Ovary (tissue), 7 donors: ENCODE measurements at regions not wholly inside any gene's neighbourhood (a gene's known extent, or its start where the extent isn't known, plus 50 kb on each side); places are given as distances from the start of the nearest gene placed in this dataset.

Experiments used
- DNase-seq, 5 donors: peaks; one replicate each; pipeline ENCODE4 v3.0.0-alpha.2; 2019 to 2020
- H3K27ac ChIP-seq, 2 donors: fragments of 200-600 bp; one replicate each; pipeline versions ENCODE4 v1.5.1 to v1.8.0; 2019 to 2022
- H3K27me3 ChIP-seq: fragments of 200-600 bp; one replicate; pipeline ENCODE4 v1.8.0; 2022
- H3K36me3 ChIP-seq: fragments of 200-600 bp; sonication (generic); one replicate; pipeline ENCODE4 v1.5.1; 2019
- H3K4me1 ChIP-seq: one replicate; pipeline ENCODE4 v1.8.1; 2013; ENCODE audit warnings: mild to moderate bottlenecking, moderate library complexity; ENCODE audit not compliant: insufficient read depth
- H3K4me3 ChIP-seq: fragments of 200-600 bp; sonication (generic); one replicate; pipeline ENCODE4 v1.5.1; 2017
- H3K9me3 ChIP-seq, 2 donors: fragments of 200-600 bp in 1 of 2; sonication (generic) in 1 of 2; one replicate each; pipeline versions ENCODE4 v1.5.1 to v1.8.1; 2013 to 2019; ENCODE audit warnings: mild to moderate bottlenecking in 1 of 2, moderate library complexity in 1 of 2
- EP300 ChIP-seq: sonication (generic); formaldehyde crosslinking; IDR thresholded peaks from one replicate; pipeline ENCODE4 v1.6.1; 2017; ENCODE audit warnings: antibody characterized with exemption
- POLR2A ChIP-seq: fragments of 450-650 bp; IDR thresholded peaks from one replicate; pipeline ENCODE4 v1.6.1; 2017; ENCODE audit warnings: antibody characterized with exemption, mild to moderate bottlenecking, moderate library complexity
- WGBS, 3 donors: extraction: QIAGEN DNeasy Blood & Tissue Kit in 1 of 3; methylation state at CpG; one replicate each; pipeline versions ENCODE4 v1.1.5 to v1.1.7; 2013 to 2017; 5-methylcytosine and 5-hydroxymethylcytosine counted together
- intact Hi-C, 4 donors: fragments of 100-400 bp; cut with DNase I; formaldehyde crosslinking; loops; one replicate each; pipeline versions ENCODE4 v1.11.0 to v1.15.1; 2022 to 2023
- TF ChIP-seq, protein P1 (sequence below), 3 donors: fragments of 450-650 bp in 2 of 3; fragments of 200-600 bp in 1 of 3; IDR thresholded peaks; one replicate each; pipeline versions ENCODE4 v1.5.1 to v1.8.0; 2016 to 2022; ENCODE audit warnings: antibody characterized with exemption in 3 of 3, mild to moderate bottlenecking in 1 of 3
- donor health status: DM: no; HTN: no; CAD: no; lungs with moderate emphysema.
- donor health status: DM: no; HTN: no; CAD: no.
- donor health status: Bipolar disorder and iron deficiency.
- donor health status: DM: no; HTN: no; CAD: no.
- donor health status: DM: yes; HTN: yes; CAD: no.

DNA sequence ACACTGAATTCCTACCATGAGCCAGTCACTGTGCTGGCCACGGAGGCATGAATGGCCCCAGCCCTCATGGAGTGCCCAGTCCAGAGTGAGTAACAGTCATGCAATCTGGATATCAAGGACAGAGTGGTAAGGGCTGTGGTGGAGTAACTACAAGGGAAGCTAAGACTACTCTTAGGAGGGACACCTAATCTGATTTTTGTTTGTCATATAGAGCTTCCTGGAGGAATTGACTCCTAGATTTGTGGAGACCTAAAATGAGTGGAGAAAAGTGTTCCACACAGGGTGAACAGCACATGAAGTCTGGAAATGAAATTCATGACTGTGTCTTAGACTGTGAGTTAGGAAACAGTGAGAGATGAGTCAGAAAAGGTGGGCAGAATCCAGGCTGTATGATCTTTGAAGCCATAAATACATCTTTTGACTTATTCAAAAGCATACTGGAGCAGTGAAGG, 219.9 kb downstream of the NFKBIZ start:
- Histone ChIP-seq H3K4me1 (no peaks in the 10 kb centered on the region), H3K36me3 (no peaks in the 10 kb centered on the region), H3K27me3 (no peaks in the 10 kb centered on the region), H3K9me3 (no peaks in the 10 kb centered on the region), H3K4me3 (no peak overlapping the region), H3K27ac (no peak overlapping the region)
- no peak for TF ChIP-seq POLR2A
- TF ChIP-seq, protein P1, sequence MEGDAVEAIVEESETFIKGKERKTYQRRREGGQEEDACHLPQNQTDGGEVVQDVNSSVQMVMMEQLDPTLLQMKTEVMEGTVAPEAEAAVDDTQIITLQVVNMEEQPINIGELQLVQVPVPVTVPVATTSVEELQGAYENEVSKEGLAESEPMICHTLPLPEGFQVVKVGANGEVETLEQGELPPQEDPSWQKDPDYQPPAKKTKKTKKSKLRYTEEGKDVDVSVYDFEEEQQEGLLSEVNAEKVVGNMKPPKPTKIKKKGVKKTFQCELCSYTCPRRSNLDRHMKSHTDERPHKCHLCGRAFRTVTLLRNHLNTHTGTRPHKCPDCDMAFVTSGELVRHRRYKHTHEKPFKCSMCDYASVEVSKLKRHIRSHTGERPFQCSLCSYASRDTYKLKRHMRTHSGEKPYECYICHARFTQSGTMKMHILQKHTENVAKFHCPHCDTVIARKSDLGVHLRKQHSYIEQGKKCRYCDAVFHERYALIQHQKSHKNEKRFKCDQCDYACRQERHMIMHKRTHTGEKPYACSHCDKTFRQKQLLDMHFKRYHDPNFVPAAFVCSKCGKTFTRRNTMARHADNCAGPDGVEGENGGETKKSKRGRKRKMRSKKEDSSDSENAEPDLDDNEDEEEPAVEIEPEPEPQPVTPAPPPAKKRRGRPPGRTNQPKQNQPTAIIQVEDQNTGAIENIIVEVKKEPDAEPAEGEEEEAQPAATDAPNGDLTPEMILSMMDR (IDR thresholded peaks at IDR 0.05): no peak
- TF ChIP-seq EP300: no peak
- no peak for DNase-seq
- WGBS, 3 donors: 71 to 77% (median 76%) methylated on average over 1 of the region's 1 CpG
- intact Hi-C loops: no loop called here

DNA sequence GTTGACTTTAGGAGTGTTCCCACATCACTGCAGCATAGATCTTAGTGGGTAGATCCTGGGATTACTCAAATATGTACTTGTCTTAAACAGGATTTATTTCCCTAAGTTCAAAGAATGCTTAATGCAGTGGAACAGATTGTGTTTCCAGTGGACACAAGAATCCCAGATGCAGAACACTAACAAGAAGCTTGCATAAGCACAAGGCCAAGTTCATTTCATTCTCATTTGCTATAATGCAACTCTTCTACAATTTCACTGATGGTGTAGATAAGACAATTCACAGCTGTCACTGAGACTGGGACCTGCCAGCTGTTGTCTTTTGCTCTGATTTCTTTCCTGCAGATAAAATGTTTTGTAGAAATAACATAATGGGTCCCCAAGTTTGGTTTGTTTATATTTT, 225.6 kb downstream of the NFKBIZ start:
- no peaks in the 10 kb centered on the region for H3K9me3 ChIP-seq
- H3K4me1 ChIP-seq: peaks cover 1% of the 10 kb centered on the region
- H3K27me3 ChIP-seq: no peaks in the 10 kb centered on the region
- no peak overlapping the region for H3K4me3 ChIP-seq
- no peak for TF ChIP-seq POLR2A
- no peak for TF ChIP-seq EP300
- TF ChIP-seq, protein P1 (IDR thresholded peaks at IDR 0.05): no peak
- H3K27ac ChIP-seq: no peak overlapping the region
- DNase-seq: no peak
- intact Hi-C loops: no loop called here
- no peaks in the 10 kb centered on the region for H3K36me3 ChIP-seq

DNA sequence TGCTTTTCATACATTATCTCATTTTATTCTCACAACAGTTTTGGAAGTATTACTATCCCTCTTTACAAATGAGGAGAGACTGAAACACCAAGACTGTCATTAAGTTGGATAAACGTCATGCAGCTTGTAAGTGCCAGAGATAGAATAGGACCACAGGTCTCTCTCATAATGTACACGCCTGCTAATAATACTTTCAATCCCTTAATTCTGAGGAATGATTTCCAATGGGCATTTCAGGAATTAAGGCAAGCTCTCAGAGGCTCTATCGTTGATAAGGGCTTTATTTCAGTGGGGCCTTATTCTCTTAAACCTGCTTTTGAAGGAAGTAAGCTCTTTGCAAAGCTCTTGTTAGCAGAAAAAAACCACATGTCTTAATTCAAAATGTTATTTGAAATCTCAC, 229.1 kb downstream of the NFKBIZ start:
- Histone ChIP-seq H3K9me3 (no peaks in the 10 kb centered on the region), H3K27ac (no peak overlapping the region), H3K4me1 (peaks cover 1% of the 10 kb centered on the region), H3K27me3 (no peaks in the 10 kb centered on the region), H3K36me3 (no peaks in the 10 kb centered on the region), H3K4me3 (no peak overlapping the region)
- no peak for TF ChIP-seq POLR2A
- no peak for TF ChIP-seq EP300
- TF ChIP-seq, protein P1 (IDR thresholded peaks at IDR 0.05): no peak
- 91 to 93% (median 93%) methylated on average over 3 of the region's 3 CpGs for WGBS, 3 donors
- intact Hi-C loops: no loop called here
- DNase-seq: no peak

DNA sequence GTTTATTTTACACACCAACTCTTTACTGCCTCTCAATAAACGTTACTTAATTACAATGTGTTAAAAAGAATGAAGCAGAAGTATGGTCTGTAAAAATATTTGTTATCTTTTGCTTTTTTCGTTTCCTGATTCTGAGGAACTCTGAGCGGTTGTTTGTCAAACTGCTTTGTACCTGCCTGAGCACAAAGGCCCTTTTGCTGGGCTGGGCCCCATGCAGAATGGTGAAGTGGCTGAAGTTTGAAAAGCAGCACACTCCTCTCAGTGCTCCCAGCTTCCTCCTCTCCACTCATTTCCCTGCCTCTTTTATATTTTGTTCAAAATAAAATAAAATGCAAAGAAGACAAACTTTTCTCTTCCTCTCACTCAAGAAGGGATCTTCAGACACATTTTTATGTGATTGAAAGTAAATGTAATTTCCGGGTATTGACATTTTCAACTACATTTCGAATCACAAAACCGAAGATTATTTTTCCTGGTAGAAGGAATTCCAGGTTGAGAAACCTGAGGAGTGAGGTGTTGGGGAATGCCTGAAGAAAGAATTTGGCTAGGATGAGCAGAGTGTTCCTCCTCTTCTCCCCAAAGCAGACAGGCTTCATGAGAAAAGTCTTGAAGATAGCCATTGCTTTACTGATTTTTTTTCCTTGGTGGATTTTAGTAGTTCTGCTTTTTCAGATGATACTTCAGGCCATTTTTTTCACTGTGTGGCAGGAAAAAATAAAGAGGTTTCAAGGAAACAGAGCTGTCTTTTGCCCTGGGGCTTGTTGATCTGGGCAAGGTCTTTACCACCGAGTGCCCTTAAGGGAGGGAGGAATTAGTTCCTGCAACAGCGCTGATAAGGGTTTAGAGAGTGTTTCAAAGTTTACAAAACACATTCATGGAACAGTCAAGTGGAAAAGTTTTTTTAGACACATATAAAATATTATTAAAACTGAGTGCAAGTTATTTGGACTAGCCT, 229.8 kb downstream of the NFKBIZ start:
- Histone ChIP-seq H3K27ac (no peak overlapping the region), H3K4me3 (no peak overlapping the region), H3K9me3 (no peaks in the 10 kb centered on the region), H3K36me3 (no peaks in the 10 kb centered on the region), H3K4me1 (peaks cover 1% of the 10 kb centered on the region), H3K27me3 (no peaks in the 10 kb centered on the region)
- TF ChIP-seq, protein P1 (IDR thresholded peaks at IDR 0.05): no peak
- TF ChIP-seq EP300: no peak
- TF ChIP-seq POLR2A: no peak
- no peak for DNase-seq
- WGBS, 3 donors: 46 to 50% (median 49%) methylated on average over 8 of the region's 8 CpGs
- intact Hi-C loops: no loop called here
